Epithelial cell of esophagus (primary cell): ENCODE measurements at regions not wholly inside any gene's neighbourhood (a gene's known extent, or its start where the extent isn't known, plus 50 kb on each side); places are given as distances from the start of the nearest gene placed in this dataset.

Source experiments
- DNase-seq: peaks from one replicate; pipeline ENCODE4 v3.0.0; 2010; ENCODE audit warnings: low read depth
- H3K4me3 ChIP-seq: 2 replicates; pipeline ENCODE4 v1.5.1; 2011; ENCODE audit warnings: mild to moderate bottlenecking, low read length, control low read depth
- CTCF ChIP-seq: IDR thresholded peaks from 2 replicates; pipeline ENCODE4 v1.5.1; 2011; ENCODE audit warnings: low read depth, mild to moderate bottlenecking, low read length, control low read depth, inconsistent platforms; ENCODE audit not compliant: insufficient read depth; ENCODE audit errors: missing control alignments

GRCh38 chr4:32427566-32427965 lies 1707.4 kb downstream of the PCDH7 start:
- H3K4me3 ChIP-seq, result no peak overlapping the region
- TF ChIP-seq CTCF, result no peak

DNA sequence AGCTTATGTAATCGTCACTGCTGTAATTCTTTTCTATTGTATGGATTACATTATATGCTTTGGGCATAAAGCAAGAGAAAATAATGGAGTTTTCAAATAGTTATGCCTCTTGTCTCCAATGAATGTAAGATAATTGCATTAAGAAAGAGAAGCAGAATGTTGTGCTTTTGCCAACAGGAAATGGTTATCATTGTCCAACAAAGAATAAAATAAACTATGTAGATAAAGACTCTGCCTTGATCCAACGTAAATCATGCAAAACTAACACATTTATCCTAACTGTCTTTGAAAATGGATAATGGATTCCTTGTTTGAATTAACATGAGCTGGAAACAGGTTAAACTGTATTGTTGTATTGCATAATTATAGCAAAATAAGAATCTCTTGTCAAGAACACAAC lies 1709.0 kb downstream of the PCDH7 start:
- TF ChIP-seq CTCF, result no peak

More at GRCh38 chr4:32427566-32427965, 1707.4 kb downstream of the PCDH7 start:
- no peak for DNase-seq

DNA sequence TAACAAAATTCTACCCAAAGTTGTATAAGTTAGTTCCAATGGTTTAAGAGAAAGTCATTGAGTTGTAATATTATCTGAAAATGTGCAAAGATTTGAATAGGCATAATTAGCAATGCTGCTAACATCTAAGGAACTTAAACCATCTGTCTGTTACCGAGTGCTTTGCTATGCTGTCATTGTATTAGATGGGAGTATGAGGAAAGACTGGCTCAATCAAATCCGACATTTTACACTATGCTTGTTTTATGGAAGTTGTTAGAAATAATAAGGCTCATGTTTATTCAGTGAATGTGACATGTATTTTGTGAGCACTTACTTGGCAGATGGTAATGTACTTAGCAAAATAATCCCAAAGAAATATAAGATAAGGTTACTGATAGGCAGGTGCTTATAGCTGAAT lies 1715.1 kb downstream of the PCDH7 start:
- no peak for DNase-seq
- no peak overlapping the region for H3K4me3 ChIP-seq
- no peak for TF ChIP-seq CTCF

More for the DNA sequence above, 1709.0 kb downstream of the PCDH7 start:
- no peak for DNase-seq
- no peak overlapping the region for H3K4me3 ChIP-seq

- TF ChIP-seq CTCF, result no peak
- no peak overlapping the region for H3K4me3 ChIP-seq
- no peak for DNase-seq
Measured at GRCh38 chr4:32436816-32437215, 1716.6 kb downstream of the PCDH7 start.

GRCh38 chr4:32440391-32440790 lies 1720.2 kb downstream of the PCDH7 start:
- no peak for TF ChIP-seq CTCF
- no peak for DNase-seq
- no peak overlapping the region for H3K4me3 ChIP-seq

DNA sequence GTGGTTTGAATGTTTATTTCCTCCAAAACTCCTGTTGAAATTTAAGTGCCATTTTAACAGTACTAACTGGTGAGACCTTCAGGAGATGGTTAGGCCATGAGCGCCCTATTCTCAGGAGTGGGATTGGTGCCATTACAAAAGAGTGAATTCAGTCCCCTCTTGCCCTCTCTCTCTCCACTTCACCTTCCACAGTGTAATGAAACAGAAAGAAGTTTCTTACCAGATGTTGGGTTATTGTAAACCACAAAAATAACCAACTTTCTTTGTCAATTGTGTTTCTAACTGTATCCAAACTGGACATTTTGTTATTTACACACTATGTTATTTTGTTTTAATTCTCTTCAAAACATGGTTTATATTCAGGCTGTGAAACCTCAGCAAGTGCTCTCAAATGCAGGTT lies 1734.3 kb downstream of the PCDH7 start:
- H3K4me3 ChIP-seq, result no peak overlapping the region
- no peak for DNase-seq
- no peak for TF ChIP-seq CTCF

DNA sequence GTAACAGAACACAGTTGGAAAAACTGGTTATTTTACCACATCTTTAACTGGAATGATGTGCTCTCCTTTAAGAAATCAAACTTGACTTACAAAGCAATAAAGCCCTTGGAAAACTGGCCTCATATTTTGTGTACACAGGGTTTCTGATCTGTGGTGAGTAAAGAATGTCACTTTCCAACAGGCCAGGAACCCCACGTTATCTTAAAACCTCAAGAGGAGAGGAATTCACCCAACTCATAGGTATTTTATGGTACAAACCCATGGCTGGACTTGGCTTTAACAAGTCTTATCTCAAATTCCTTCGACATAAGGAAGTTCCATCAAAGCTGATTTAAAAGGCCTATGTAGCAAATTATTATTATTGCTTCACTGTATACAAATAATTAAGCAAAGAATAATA lies 1735.1 kb downstream of the PCDH7 start:
- TF ChIP-seq CTCF, result no peak
- no peak for DNase-seq
- H3K4me3 ChIP-seq, result no peak overlapping the region
